ENCODE measurements at regions not wholly inside any gene's neighbourhood (a gene's known extent, or its start where the extent isn't known, plus 50 kb on each side); places are given as distances from the start of the nearest gene placed in this dataset.

GRCh38 chr5:125286271-125286670 lies 539.8 kb upstream of the ZNF608 start:
- Histone ChIP-seq H3K27me3 (no peaks in the 10 kb centered on the region), H4K20me1 (ENCODE audit: low read depth) (no peaks in the 10 kb centered on the region), H3K36me3 (no peaks in the 10 kb centered on the region), H3K4me1 (no peaks in the 10 kb centered on the region), H3K9ac (no peak overlapping the region), H3K4me3 (no peak overlapping the region), H3K9me3 (ENCODE audit: low read depth) (no peaks in the 10 kb centered on the region), H3K4me2 (no peak overlapping the region), H3K27ac (no peak overlapping the region), H2AFZ (replicated peaks) (no peak overlapping the region), H3F3A (ENCODE audit: low read depth) (no peaks in the 10 kb centered on the region), H3K79me2 (ENCODE audit: low read depth) (no peaks in the 10 kb centered on the region)
- peaks cover 21% of the 10 kb centered on the region for H3K4me1 Mint-ChIP-seq
- no peaks in the 10 kb centered on the region for H3K36me3 Mint-ChIP-seq
- no peak overlapping the region for H3K27ac Mint-ChIP-seq
- TF ChIP-seq EZH2phosphoT487 (IDR thresholded peaks at IDR 0.05) (no peak), EZH2 (IDR thresholded peaks at IDR 0.05) (no peak), CTCF (IDR thresholded peaks at IDR 0.05) (no peak)
- H3K9me3 Mint-ChIP-seq: no peaks in the 10 kb centered on the region
- no peak for DNase-seq (ENCODE audit: low spot score)
- no peak overlapping the region for H3K4me3 Mint-ChIP-seq
- no peaks in the 10 kb centered on the region for H3K27me3 Mint-ChIP-seq (ENCODE audit: insufficient read depth, low read depth)

GRCh38 chr5:125289606-125290005 lies 543.2 kb upstream of the ZNF608 start:
- Mint-ChIP-seq H3K4me1 (peaks cover 28% of the 10 kb centered on the region), H3K4me3 (no peak overlapping the region), H3K9me3 (no peaks in the 10 kb centered on the region), H3K36me3 (no peaks in the 10 kb centered on the region), H3K27ac (no peak overlapping the region), H3K27me3 (ENCODE audit: insufficient read depth, low read depth) (no peaks in the 10 kb centered on the region)
- Histone ChIP-seq H3K27me3 (no peaks in the 10 kb centered on the region), H4K20me1 (ENCODE audit: low read depth) (no peaks in the 10 kb centered on the region), H3K4me1 (peaks cover 15% of the 10 kb centered on the region), H3K79me2 (ENCODE audit: low read depth) (no peaks in the 10 kb centered on the region), H3K36me3 (no peaks in the 10 kb centered on the region), H3F3A (ENCODE audit: low read depth) (no peaks in the 10 kb centered on the region), H2AFZ (replicated peaks) (no peak overlapping the region), H3K4me2 (no peak overlapping the region), H3K27ac (no peak overlapping the region), H3K9me3 (ENCODE audit: low read depth) (no peaks in the 10 kb centered on the region), H3K9ac (no peak overlapping the region), H3K4me3 (no peak overlapping the region)
- TF ChIP-seq EZH2phosphoT487 (IDR thresholded peaks at IDR 0.05): no peak
- no peak for TF ChIP-seq CTCF (IDR thresholded peaks at IDR 0.05)
- TF ChIP-seq EZH2 (IDR thresholded peaks at IDR 0.05): no peak
- DNase-seq (ENCODE audit: low spot score): no peak

GRCh38 chr5:125290935-125291334 lies 544.5 kb upstream of the ZNF608 start:
- TF ChIP-seq EZH2phosphoT487 (IDR thresholded peaks at IDR 0.05) (no peak), EZH2 (IDR thresholded peaks at IDR 0.05) (no peak), CTCF (IDR thresholded peaks at IDR 0.05) (no peak)

More at GRCh38 chr5:125290935-125291334, 544.5 kb upstream of the ZNF608 start:
- no peaks in the 10 kb centered on the region for H3K27me3 Mint-ChIP-seq (ENCODE audit: insufficient read depth, low read depth)
- peaks cover 28% of the 10 kb centered on the region for H3K4me1 Mint-ChIP-seq
- DNase-seq (ENCODE audit: low spot score): no peak
- H3K9me3 ChIP-seq (ENCODE audit: low read depth): no peaks in the 10 kb centered on the region
- no peaks in the 10 kb centered on the region for H3K27me3 ChIP-seq
- no peaks in the 10 kb centered on the region for H3K36me3 ChIP-seq
- H4K20me1 ChIP-seq (ENCODE audit: low read depth): no peaks in the 10 kb centered on the region
- no peaks in the 10 kb centered on the region for H3K79me2 ChIP-seq (ENCODE audit: low read depth)
- no peak overlapping the region for H2AFZ ChIP-seq (replicated peaks)
- H3K27ac Mint-ChIP-seq: no peak overlapping the region
- no peaks in the 10 kb centered on the region for H3K36me3 Mint-ChIP-seq
- H3K4me2 ChIP-seq: no peak overlapping the region
- H3K4me3 Mint-ChIP-seq: no peak overlapping the region
- no peaks in the 10 kb centered on the region for H3K9me3 Mint-ChIP-seq
- H3K4me3 ChIP-seq: no peak overlapping the region
- no peaks in the 10 kb centered on the region for H3F3A ChIP-seq (ENCODE audit: low read depth)
- no peak overlapping the region for H3K9ac ChIP-seq
- peaks cover 15% of the 10 kb centered on the region for H3K4me1 ChIP-seq
- no peak overlapping the region for H3K27ac ChIP-seq
